ENCODE measurements at regions not wholly inside any gene's neighbourhood (a gene's known extent, or its start where the extent isn't known, plus 50 kb on each side); places are given as distances from the start of the nearest gene placed in this dataset.

GRCh38 chr1:199163670-199164069, 524.8 kb downstream of the PTPRC start:
- H3K4me3 ChIP-seq (ENCODE audit: low read length) = no peak overlapping the region
- H3K4me1 ChIP-seq (ENCODE audit: insufficient read depth, low read length) = no peaks in the 10 kb centered on the region
- H3K36me3 ChIP-seq (ENCODE audit: insufficient read depth, low read length) = no peaks in the 10 kb centered on the region
- no peak overlapping the region for H2AFZ ChIP-seq (ENCODE audit: low read depth, low read length)
- H3K9me3 ChIP-seq (ENCODE audit: low read length) = no peaks in the 10 kb centered on the region
- no peaks in the 10 kb centered on the region for H3K27me3 ChIP-seq (ENCODE audit: insufficient read depth, low read length)

DNA sequence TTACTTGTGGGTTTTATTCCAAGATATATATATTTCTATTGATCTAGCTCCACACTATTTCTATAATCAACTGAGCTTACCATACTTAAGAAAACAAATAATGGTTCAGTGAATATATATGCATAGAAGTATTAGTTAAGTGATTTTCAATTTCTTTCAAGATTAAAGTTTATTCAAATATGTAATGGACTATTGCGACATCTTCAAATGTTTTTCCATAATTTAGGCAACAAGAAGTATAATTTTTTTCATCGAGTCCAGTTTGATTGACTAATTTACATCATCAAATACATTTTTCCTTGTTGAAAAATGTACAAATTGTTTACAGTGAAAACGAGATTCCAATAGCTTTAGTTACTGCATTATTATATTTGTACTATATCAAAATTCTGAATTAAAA, 528.6 kb downstream of the PTPRC start:
- Histone ChIP-seq H3K36me3 (ENCODE audit: insufficient read depth, low read length) (no peaks in the 10 kb centered on the region), H3K4me3 (ENCODE audit: low read length) (no peak overlapping the region), H3K27me3 (ENCODE audit: insufficient read depth, low read length) (no peaks in the 10 kb centered on the region), H3K9me3 (ENCODE audit: low read length) (no peaks in the 10 kb centered on the region), H2AFZ (ENCODE audit: low read depth, low read length) (no peak overlapping the region), H3K4me1 (ENCODE audit: insufficient read depth, low read length) (no peaks in the 10 kb centered on the region)

DNA sequence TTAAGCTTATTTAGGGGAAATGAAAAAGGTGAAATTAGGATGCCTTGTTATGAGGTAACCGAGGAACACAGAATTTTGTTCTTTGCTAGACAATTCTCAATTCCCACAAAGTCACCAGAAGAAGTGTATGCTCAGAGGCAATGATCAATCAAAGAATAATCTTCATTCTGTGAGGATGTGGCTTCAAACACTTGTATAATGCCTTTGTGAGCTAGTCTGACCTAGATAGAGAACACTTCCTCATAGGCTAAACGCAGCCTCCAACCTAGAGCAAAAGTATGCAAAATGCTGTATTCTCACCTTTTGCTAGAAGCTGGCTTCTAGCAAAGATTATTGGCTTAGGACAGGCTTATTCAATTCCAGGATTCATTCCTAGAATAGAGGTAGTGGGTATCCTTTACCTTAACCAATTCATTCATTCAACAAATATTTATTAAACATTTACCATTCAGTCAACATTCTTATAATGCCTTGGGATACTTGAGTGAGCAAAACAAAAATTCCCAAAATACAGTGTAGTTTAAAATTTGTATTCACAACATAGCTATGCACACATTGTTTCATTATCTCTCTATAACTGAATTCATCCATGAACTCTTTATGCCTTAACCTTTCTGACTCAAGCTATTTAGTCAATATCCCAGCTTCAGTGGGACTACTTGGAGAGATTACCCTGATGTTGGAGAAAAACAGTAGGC, 530.2 kb downstream of the PTPRC start:
- H3K36me3 ChIP-seq (ENCODE audit: insufficient read depth, low read length) = no peaks in the 10 kb centered on the region
- no peak overlapping the region for H2AFZ ChIP-seq (ENCODE audit: low read depth, low read length)
- H3K4me3 ChIP-seq (ENCODE audit: low read length) = no peak overlapping the region
- H3K9me3 ChIP-seq (ENCODE audit: low read length) = no peaks in the 10 kb centered on the region
- H3K27me3 ChIP-seq (ENCODE audit: insufficient read depth, low read length) = no peaks in the 10 kb centered on the region
- H3K4me1 ChIP-seq (ENCODE audit: insufficient read depth, low read length) = no peaks in the 10 kb centered on the region

GRCh38 chr1:199170711-199171110, 531.9 kb downstream of the PTPRC start:
- no peaks in the 10 kb centered on the region for H3K4me1 ChIP-seq (ENCODE audit: insufficient read depth, low read length)
- no peaks in the 10 kb centered on the region for H3K36me3 ChIP-seq (ENCODE audit: insufficient read depth, low read length)
- no peak overlapping the region for H3K4me3 ChIP-seq (ENCODE audit: low read length)
- H3K27me3 ChIP-seq (ENCODE audit: insufficient read depth, low read length) = no peaks in the 10 kb centered on the region
- no peak overlapping the region for H2AFZ ChIP-seq (ENCODE audit: low read depth, low read length)
- H3K9me3 ChIP-seq (ENCODE audit: low read length) = no peaks in the 10 kb centered on the region

DNA sequence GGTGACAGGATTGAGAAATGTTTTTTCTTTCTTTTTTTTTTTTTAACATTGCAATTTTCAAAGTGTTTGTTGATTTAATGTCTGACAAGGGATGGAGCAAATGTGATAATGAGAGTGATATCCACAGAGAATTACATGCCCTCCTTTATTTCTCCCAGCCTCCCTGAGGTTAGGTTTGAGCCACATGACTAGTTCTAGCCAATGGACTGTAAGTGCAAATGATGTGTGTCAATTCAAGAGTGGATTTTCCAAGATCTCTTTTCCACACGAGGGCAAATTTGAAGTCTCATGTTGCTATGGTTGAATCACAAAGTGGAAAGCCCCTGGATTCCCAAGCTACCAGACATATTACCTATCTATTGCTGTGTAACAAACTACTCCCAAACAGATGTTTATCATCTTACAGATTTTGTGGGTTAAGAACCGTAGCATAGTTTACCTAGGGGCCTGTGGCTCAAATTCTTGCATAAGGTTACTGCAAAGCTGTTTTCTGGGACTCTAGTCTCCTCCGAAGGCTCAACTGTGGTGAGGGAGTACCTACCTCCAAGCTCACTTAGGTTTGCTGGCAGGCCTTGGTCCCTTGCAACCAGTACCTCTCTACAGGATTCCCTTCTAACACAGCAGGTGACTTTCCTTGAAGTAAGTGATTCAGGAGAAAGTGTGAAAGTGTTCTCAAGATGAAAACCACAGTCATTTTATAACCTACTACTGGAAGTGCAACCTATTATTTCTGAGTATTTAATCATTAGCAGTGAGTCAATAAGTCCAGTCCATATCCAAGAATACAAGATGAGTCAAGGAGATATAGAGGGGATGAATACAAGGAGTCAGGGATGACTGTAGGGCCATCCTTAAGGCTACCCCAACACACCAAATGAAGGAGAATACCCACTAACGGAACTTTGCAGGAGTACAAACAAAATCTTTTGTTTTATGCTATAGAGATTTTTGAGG, 533.6 kb downstream of the PTPRC start:
- no peak overlapping the region for H2AFZ ChIP-seq (ENCODE audit: low read depth, low read length)

GRCh38 chr1:199173356-199173755, 534.5 kb downstream of the PTPRC start:
- no peaks in the 10 kb centered on the region for H3K36me3 ChIP-seq (ENCODE audit: insufficient read depth, low read length)
- no peak overlapping the region for H3K4me3 ChIP-seq (ENCODE audit: low read length)
- H3K4me1 ChIP-seq (ENCODE audit: insufficient read depth, low read length) = no peaks in the 10 kb centered on the region
- H2AFZ ChIP-seq (ENCODE audit: low read depth, low read length) = no peak overlapping the region
- H3K27me3 ChIP-seq (ENCODE audit: insufficient read depth, low read length) = no peaks in the 10 kb centered on the region
- no peaks in the 10 kb centered on the region for H3K9me3 ChIP-seq (ENCODE audit: low read length)

More for the DNA sequence above, 533.6 kb downstream of the PTPRC start:
- no peaks in the 10 kb centered on the region for H3K9me3 ChIP-seq (ENCODE audit: low read length)
- no peaks in the 10 kb centered on the region for H3K4me1 ChIP-seq (ENCODE audit: insufficient read depth, low read length)
- no peaks in the 10 kb centered on the region for H3K27me3 ChIP-seq (ENCODE audit: insufficient read depth, low read length)
- no peaks in the 10 kb centered on the region for H3K36me3 ChIP-seq (ENCODE audit: insufficient read depth, low read length)
- no peak overlapping the region for H3K4me3 ChIP-seq (ENCODE audit: low read length)

GRCh38 chr1:199174336-199174735, 535.5 kb downstream of the PTPRC start:
- no peaks in the 10 kb centered on the region for H3K27me3 ChIP-seq (ENCODE audit: insufficient read depth, low read length)
- no peaks in the 10 kb centered on the region for H3K4me1 ChIP-seq (ENCODE audit: insufficient read depth, low read length)
- H3K9me3 ChIP-seq (ENCODE audit: low read length) = no peaks in the 10 kb centered on the region

GRCh38 chr1:199176713-199177112, 537.9 kb downstream of the PTPRC start:
- no peaks in the 10 kb centered on the region for H3K9me3 ChIP-seq (ENCODE audit: low read length)
- no peak overlapping the region for H2AFZ ChIP-seq (ENCODE audit: low read depth, low read length)
- H3K4me3 ChIP-seq (ENCODE audit: low read length) = no peak overlapping the region
- no peaks in the 10 kb centered on the region for H3K4me1 ChIP-seq (ENCODE audit: insufficient read depth, low read length)
- H3K27me3 ChIP-seq (ENCODE audit: insufficient read depth, low read length) = no peaks in the 10 kb centered on the region
- H3K36me3 ChIP-seq (ENCODE audit: insufficient read depth, low read length) = no peaks in the 10 kb centered on the region

More at GRCh38 chr1:199174336-199174735, 535.5 kb downstream of the PTPRC start:
- Histone ChIP-seq H3K36me3 (ENCODE audit: insufficient read depth, low read length) (no peaks in the 10 kb centered on the region), H2AFZ (ENCODE audit: low read depth, low read length) (no peak overlapping the region), H3K4me3 (ENCODE audit: low read length) (no peak overlapping the region)

DNA sequence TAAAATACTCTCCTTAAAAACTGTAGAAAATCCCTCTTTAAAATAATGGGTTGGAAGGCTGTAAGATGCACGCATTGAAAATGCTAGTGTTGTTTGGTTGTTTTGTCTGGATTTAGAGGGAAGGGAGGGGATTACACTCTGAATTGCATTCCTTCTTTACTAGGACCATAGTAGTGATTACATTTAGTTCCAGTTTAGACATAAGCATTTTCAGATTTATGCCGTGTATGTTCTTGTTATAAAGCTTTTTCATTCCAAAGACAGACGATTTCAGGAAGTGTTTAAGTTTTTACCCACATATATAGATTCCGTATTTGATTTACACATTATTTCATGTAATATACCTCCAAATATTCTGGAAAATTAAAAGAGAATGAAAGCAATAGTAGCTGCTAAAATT, 538.4 kb downstream of the PTPRC start:
- no peaks in the 10 kb centered on the region for H3K4me1 ChIP-seq (ENCODE audit: insufficient read depth, low read length)

DNA sequence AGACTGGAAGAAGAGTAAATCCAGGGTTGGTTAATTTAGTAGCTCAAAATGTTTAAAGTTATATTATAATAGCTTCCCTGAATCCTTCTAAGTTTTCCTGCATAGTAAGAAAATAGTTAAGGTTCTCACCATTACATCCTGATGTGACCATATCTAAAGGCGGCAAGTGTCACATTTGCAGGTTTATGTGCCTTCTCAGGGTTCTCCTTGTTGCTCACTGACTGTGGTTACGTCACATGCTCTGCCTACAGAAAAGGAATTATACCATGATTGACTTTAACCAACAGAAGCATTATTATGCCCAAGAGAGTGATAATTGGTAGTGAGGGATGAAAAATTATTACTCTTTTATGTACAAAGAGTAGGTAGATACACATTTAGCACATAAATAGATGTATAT, 539.8 kb downstream of the PTPRC start:
- H3K4me1 ChIP-seq (ENCODE audit: insufficient read depth, low read length) = no peaks in the 10 kb centered on the region
- H2AFZ ChIP-seq (ENCODE audit: low read depth, low read length) = no peak overlapping the region
- H3K9me3 ChIP-seq (ENCODE audit: low read length) = no peaks in the 10 kb centered on the region

More for the DNA sequence above, 538.4 kb downstream of the PTPRC start:
- H3K27me3 ChIP-seq (ENCODE audit: insufficient read depth, low read length) = no peaks in the 10 kb centered on the region
- H3K9me3 ChIP-seq (ENCODE audit: low read length) = no peaks in the 10 kb centered on the region
- no peak overlapping the region for H3K4me3 ChIP-seq (ENCODE audit: low read length)
- H2AFZ ChIP-seq (ENCODE audit: low read depth, low read length) = no peak overlapping the region
- H3K36me3 ChIP-seq (ENCODE audit: insufficient read depth, low read length) = no peaks in the 10 kb centered on the region

GRCh38 chr1:199182186-199182843, 543.5 kb downstream of the PTPRC start:
- no peaks in the 10 kb centered on the region for H3K9me3 ChIP-seq (ENCODE audit: low read length)

More for the DNA sequence above, 539.8 kb downstream of the PTPRC start:
- H3K36me3 ChIP-seq (ENCODE audit: insufficient read depth, low read length) = no peaks in the 10 kb centered on the region
- H3K4me3 ChIP-seq (ENCODE audit: low read length) = no peak overlapping the region
- H3K27me3 ChIP-seq (ENCODE audit: insufficient read depth, low read length) = no peaks in the 10 kb centered on the region

DNA sequence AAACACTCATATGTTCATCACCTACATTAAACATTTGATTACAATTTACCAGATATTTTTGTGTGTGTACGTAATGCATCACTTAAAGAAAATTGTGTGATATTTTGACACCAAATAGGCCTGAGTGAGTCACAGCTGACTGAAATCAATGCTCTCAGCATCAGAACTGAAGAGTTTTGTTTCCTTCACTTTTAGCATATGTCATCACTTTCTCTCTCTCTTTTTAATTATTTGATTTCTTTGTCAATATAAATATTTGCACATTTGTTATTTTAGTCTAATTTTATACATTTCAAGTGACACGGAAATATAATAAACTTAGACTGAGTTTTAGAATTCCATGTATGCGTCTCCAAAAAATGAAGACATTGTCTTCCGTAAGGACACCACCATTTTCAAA, 545.3 kb downstream of the PTPRC start:
- Histone ChIP-seq H2AFZ (ENCODE audit: low read depth, low read length) (no peak overlapping the region), H3K27me3 (ENCODE audit: insufficient read depth, low read length) (no peaks in the 10 kb centered on the region), H3K9me3 (ENCODE audit: low read length) (no peaks in the 10 kb centered on the region), H3K4me1 (ENCODE audit: insufficient read depth, low read length) (no peaks in the 10 kb centered on the region), H3K36me3 (ENCODE audit: insufficient read depth, low read length) (no peaks in the 10 kb centered on the region), H3K4me3 (ENCODE audit: low read length) (no peak overlapping the region)

More at GRCh38 chr1:199182186-199182843, 543.5 kb downstream of the PTPRC start:
- no peaks in the 10 kb centered on the region for H3K4me1 ChIP-seq (ENCODE audit: insufficient read depth, low read length)
- no peak overlapping the region for H3K4me3 ChIP-seq (ENCODE audit: low read length)
- H3K27me3 ChIP-seq (ENCODE audit: insufficient read depth, low read length) = no peaks in the 10 kb centered on the region
- H3K36me3 ChIP-seq (ENCODE audit: insufficient read depth, low read length) = no peaks in the 10 kb centered on the region
- H2AFZ ChIP-seq (ENCODE audit: low read depth, low read length) = no peak overlapping the region

DNA sequence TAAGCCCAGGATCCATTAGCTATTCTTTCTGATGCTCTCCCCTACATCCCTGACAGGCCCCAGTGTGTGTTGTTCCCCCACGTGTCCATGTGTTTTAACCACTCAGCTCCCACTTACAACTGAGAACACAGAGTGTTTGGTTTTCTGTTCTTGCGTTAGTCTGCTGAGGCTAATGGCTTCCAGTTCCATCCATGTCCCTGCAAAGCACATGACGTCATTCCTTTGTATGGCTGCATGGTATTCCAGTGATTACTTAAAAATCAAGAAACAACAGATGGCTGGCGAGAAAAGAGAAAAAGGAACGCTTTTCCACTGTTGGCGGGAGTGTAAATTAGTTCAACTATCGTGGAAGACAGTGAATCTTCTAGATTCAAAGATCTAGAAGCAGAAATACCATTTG, 556.0 kb downstream of the PTPRC start:
- no peaks in the 10 kb centered on the region for H3K9me3 ChIP-seq (ENCODE audit: low read length)
- H2AFZ ChIP-seq (ENCODE audit: low read depth, low read length) = no peak overlapping the region
- no peaks in the 10 kb centered on the region for H3K27me3 ChIP-seq (ENCODE audit: insufficient read depth, low read length)
- H3K36me3 ChIP-seq (ENCODE audit: insufficient read depth, low read length) = no peaks in the 10 kb centered on the region
- no peak overlapping the region for H3K4me3 ChIP-seq (ENCODE audit: low read length)
- no peaks in the 10 kb centered on the region for H3K4me1 ChIP-seq (ENCODE audit: insufficient read depth, low read length)

All from neuron (in vitro differentiated cells).